ENCODE measurements at regions not wholly inside any gene's neighbourhood (a gene's known extent, or its start where the extent isn't known, plus 50 kb on each side); places are given as distances from the start of the nearest gene placed in this dataset.

- Histone ChIP-seq H3K4me3 (no peak overlapping the region), H3K27ac (no peak overlapping the region), H3K36me3 (ENCODE audit: insufficient read depth, low read length) (no peaks in the 10 kb centered on the region), H3K9me3 (ENCODE audit: low read depth, low read length) (no peaks in the 10 kb centered on the region), H3K9ac (ENCODE audit: insufficient read length) (no peak overlapping the region)
- DNase-seq (ENCODE audit: low read depth, low spot score) = no peak
- TF ChIP-seq FOXP2 (optimal IDR thresholded peaks at IDR 0.05; ENCODE audit: control extremely low read depth, extremely low read length, insufficient read depth) = no peak
Measured at GRCh38 chr4:27819246-27819645, 958.6 kb downstream of the STIM2 start.

GRCh38 chr4:27828843-27829242, 968.2 kb downstream of the STIM2 start:
- DNase-seq (ENCODE audit: low read depth, low spot score) = no peak
- TF ChIP-seq POLR2AphosphoS5 (IDR thresholded peaks at IDR 0.05; ENCODE audit: borderline replicate concordance, low read depth, low read length) (no peak), EZH2 (IDR thresholded peaks at IDR 0.05) (no peak), FOXP2 (optimal IDR thresholded peaks at IDR 0.05; ENCODE audit: control extremely low read depth, extremely low read length, insufficient read depth) (no peak)

GRCh38 chr4:27830251-27830650, 969.6 kb downstream of the STIM2 start:
- Histone ChIP-seq H3K9ac (ENCODE audit: insufficient read length) (no peak overlapping the region), H3K36me3 (ENCODE audit: insufficient read depth, low read length) (no peaks in the 10 kb centered on the region), H3K9me3 (ENCODE audit: low read depth, low read length) (no peaks in the 10 kb centered on the region), H3K27ac (no peak overlapping the region), H3K4me3 (no peak overlapping the region)
- DNase-seq (ENCODE audit: low read depth, low spot score) = no peak
- TF ChIP-seq EZH2 (IDR thresholded peaks at IDR 0.05) (no peak), FOXP2 (optimal IDR thresholded peaks at IDR 0.05; ENCODE audit: control extremely low read depth, extremely low read length, insufficient read depth) (no peak), POLR2AphosphoS5 (IDR thresholded peaks at IDR 0.05; ENCODE audit: borderline replicate concordance, low read depth, low read length) (no peak)

More at GRCh38 chr4:27828843-27829242, 968.2 kb downstream of the STIM2 start:
- Histone ChIP-seq H3K27ac (no peak overlapping the region), H3K4me3 (no peak overlapping the region), H3K9ac (ENCODE audit: insufficient read length) (no peak overlapping the region), H3K9me3 (ENCODE audit: low read depth, low read length) (no peaks in the 10 kb centered on the region), H3K36me3 (ENCODE audit: insufficient read depth, low read length) (no peaks in the 10 kb centered on the region)

- H3K9ac ChIP-seq (ENCODE audit: insufficient read length) = no peak overlapping the region
- DNase-seq (ENCODE audit: low read depth, low spot score) = no peak
- no peaks in the 10 kb centered on the region for H3K9me3 ChIP-seq (ENCODE audit: low read depth, low read length)
- no peaks in the 10 kb centered on the region for H3K36me3 ChIP-seq (ENCODE audit: insufficient read depth, low read length)
- H3K4me3 ChIP-seq = no peak overlapping the region
- TF ChIP-seq POLR2AphosphoS5 (IDR thresholded peaks at IDR 0.05; ENCODE audit: borderline replicate concordance, low read depth, low read length) = no peak
- no peak for TF ChIP-seq EZH2 (IDR thresholded peaks at IDR 0.05)
- TF ChIP-seq FOXP2 (optimal IDR thresholded peaks at IDR 0.05; ENCODE audit: control extremely low read depth, extremely low read length, insufficient read depth) = no peak
- H3K27ac ChIP-seq = no peak overlapping the region
Measured at GRCh38 chr4:27835851-27836250, 975.2 kb downstream of the STIM2 start.

- no peaks in the 10 kb centered on the region for H3K9me3 ChIP-seq (ENCODE audit: low read depth, low read length)
- no peaks in the 10 kb centered on the region for H3K36me3 ChIP-seq (ENCODE audit: insufficient read depth, low read length)
- no peak for DNase-seq (ENCODE audit: low read depth, low spot score)
- no peak overlapping the region for H3K4me3 ChIP-seq
- no peak overlapping the region for H3K27ac ChIP-seq
- TF ChIP-seq POLR2AphosphoS5 (IDR thresholded peaks at IDR 0.05; ENCODE audit: borderline replicate concordance, low read depth, low read length) = no peak
- no peak for TF ChIP-seq FOXP2 (optimal IDR thresholded peaks at IDR 0.05; ENCODE audit: control extremely low read depth, extremely low read length, insufficient read depth)
- no peak for TF ChIP-seq EZH2 (IDR thresholded peaks at IDR 0.05)
- H3K9ac ChIP-seq (ENCODE audit: insufficient read length) = no peak overlapping the region
Measured at GRCh38 chr4:27836523-27836922, 975.9 kb downstream of the STIM2 start.

- H3K9me3 ChIP-seq (ENCODE audit: low read depth, low read length) = no peaks in the 10 kb centered on the region
- TF ChIP-seq EZH2 (IDR thresholded peaks at IDR 0.05) (no peak), FOXP2 (optimal IDR thresholded peaks at IDR 0.05; ENCODE audit: control extremely low read depth, extremely low read length, insufficient read depth) (no peak), POLR2AphosphoS5 (IDR thresholded peaks at IDR 0.05; ENCODE audit: borderline replicate concordance, low read depth, low read length) (no peak)
- no peaks in the 10 kb centered on the region for H3K36me3 ChIP-seq (ENCODE audit: insufficient read depth, low read length)
- DNase-seq (ENCODE audit: low read depth, low spot score) = no peak
- H3K27ac ChIP-seq = no peak overlapping the region
- no peak overlapping the region for H3K4me3 ChIP-seq
- no peak overlapping the region for H3K9ac ChIP-seq (ENCODE audit: insufficient read length)
Measured at GRCh38 chr4:27843776-27844175, 983.1 kb downstream of the STIM2 start.

- TF ChIP-seq FOXP2 (optimal IDR thresholded peaks at IDR 0.05; ENCODE audit: control extremely low read depth, extremely low read length, insufficient read depth) = no peak
- TF ChIP-seq POLR2AphosphoS5 (IDR thresholded peaks at IDR 0.05; ENCODE audit: borderline replicate concordance, low read depth, low read length) = no peak
- no peak for TF ChIP-seq EZH2 (IDR thresholded peaks at IDR 0.05)
Measured at GRCh38 chr4:27844376-27844775, 983.7 kb downstream of the STIM2 start.

GRCh38 chr4:27846951-27847350, 986.3 kb downstream of the STIM2 start:
- Histone ChIP-seq H3K9me3 (ENCODE audit: low read depth, low read length) (no peaks in the 10 kb centered on the region), H3K4me3 (no peak overlapping the region), H3K9ac (ENCODE audit: insufficient read length) (no peak overlapping the region), H3K27ac (no peak overlapping the region), H3K36me3 (ENCODE audit: insufficient read depth, low read length) (no peaks in the 10 kb centered on the region)
- TF ChIP-seq POLR2AphosphoS5 (IDR thresholded peaks at IDR 0.05; ENCODE audit: borderline replicate concordance, low read depth, low read length) (no peak), FOXP2 (optimal IDR thresholded peaks at IDR 0.05; ENCODE audit: control extremely low read depth, extremely low read length, insufficient read depth) (no peak), EZH2 (IDR thresholded peaks at IDR 0.05) (no peak)
- DNase-seq (ENCODE audit: low read depth, low spot score) = no peak

More at GRCh38 chr4:27844376-27844775, 983.7 kb downstream of the STIM2 start:
- Histone ChIP-seq H3K4me3 (no peak overlapping the region), H3K36me3 (ENCODE audit: insufficient read depth, low read length) (no peaks in the 10 kb centered on the region), H3K9me3 (ENCODE audit: low read depth, low read length) (no peaks in the 10 kb centered on the region), H3K9ac (ENCODE audit: insufficient read length) (no peak overlapping the region), H3K27ac (no peak overlapping the region)
- DNase-seq (ENCODE audit: low read depth, low spot score) = peak; percentile 24

- H3K36me3 ChIP-seq (ENCODE audit: insufficient read depth, low read length) = no peaks in the 10 kb centered on the region
- H3K9me3 ChIP-seq (ENCODE audit: low read depth, low read length) = no peaks in the 10 kb centered on the region
- no peak overlapping the region for H3K27ac ChIP-seq
- no peak overlapping the region for H3K9ac ChIP-seq (ENCODE audit: insufficient read length)
- no peak overlapping the region for H3K4me3 ChIP-seq
- no peak for DNase-seq (ENCODE audit: low read depth, low spot score)
- no peak for TF ChIP-seq EZH2 (IDR thresholded peaks at IDR 0.05)
- no peak for TF ChIP-seq FOXP2 (optimal IDR thresholded peaks at IDR 0.05; ENCODE audit: control extremely low read depth, extremely low read length, insufficient read depth)
- TF ChIP-seq POLR2AphosphoS5 (IDR thresholded peaks at IDR 0.05; ENCODE audit: borderline replicate concordance, low read depth, low read length) = no peak
Measured at GRCh38 chr4:27861381-27861787, 1000.7 kb downstream of the STIM2 start.
